DMS53 (cell line): ENCODE measurements at regions not wholly inside any gene's neighbourhood (a gene's known extent, or its start where the extent isn't known, plus 50 kb on each side); places are given as distances from the start of the nearest gene placed in this dataset.
A peak's percentile ranks its signal among the peaks of the same experiment; 100 is the strongest.

ENCODE experiments used
- DNase-seq: peaks from one replicate; lab custom pipeline; 2025; lab: John Stamatoyannopoulos, UW

GRCh38 chr10:3314445-3315085 is 142.0 kb upstream of the PITRM1 start:
- DNase-seq, result peak; percentile 75

DNA sequence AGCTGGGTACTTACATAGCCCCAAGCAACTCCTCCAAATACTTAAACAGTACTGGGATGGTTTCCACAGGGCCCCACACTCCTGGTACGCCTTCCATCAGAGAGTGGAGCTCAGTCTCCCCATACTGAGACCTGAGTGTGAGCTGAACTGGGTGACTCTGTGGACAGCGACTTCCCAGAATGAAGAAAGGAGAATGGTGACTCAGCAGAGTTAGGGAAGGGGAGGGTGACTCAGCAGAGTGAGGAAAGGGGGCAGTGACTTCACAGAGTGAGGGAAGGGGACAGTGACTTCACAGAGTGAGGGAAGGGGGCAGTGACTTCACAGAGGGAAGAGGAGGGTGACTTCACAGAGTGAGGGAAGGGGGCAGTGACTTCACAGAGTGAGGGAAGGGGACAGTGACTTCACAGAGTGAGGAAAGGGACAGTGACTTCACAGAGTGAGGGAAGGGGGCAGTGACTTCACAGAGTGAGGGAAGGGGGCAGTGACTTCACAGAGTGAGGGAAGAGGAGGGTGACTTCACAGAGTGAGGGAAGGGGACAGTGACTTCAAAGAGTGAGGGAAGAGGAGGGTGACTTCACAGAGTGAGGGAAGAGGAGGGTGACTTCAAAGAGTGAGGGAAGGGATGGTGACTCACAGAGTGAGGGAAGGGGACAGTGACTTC is 141.3 kb upstream of the PITRM1 start:
- peak; percentile 78 for DNase-seq

- no peak for DNase-seq
These were observed 139.9 kb upstream of the PITRM1 start for GRCh38 chr10:3312403-3312940.

DNA sequence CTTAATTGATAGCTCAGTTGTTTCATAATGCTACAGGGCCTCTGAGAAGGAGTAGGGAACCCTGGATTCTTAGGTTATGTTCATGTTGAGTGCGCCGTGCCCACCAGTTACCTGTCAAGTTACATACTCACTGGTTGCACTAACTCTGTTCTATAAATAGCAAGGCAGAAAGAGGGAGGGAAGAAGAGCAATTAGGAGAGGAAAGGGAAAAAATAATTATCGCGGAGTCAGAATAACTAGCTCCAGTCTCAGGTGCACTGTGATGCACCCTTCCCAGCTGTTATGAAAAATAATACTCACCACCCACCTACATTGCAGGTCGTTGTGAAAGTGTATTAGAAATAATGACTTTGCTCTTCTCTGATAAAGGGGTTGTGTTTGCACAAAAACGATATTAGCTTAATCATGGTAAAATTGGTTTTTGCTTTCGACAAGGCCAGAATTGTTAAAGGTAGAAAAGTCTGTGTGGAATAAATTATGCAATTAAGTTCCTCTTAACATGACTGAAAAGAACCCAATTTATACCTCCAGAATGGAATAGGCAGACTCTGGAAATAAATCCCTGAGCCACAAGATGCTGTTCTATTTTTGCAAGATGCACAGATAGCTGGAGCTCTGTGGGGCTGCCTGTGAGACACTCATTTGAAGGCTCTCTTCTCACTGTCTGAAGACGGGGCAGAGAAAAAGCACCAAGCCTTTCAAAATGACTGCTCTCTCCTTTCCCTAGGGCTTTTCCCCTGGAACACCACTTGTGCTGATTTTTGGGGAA is 137.6 kb upstream of the PITRM1 start:
- no peak for DNase-seq

GRCh38 chr10:3306050-3306449 is 133.5 kb upstream of the PITRM1 start:
- no peak for DNase-seq

DNA sequence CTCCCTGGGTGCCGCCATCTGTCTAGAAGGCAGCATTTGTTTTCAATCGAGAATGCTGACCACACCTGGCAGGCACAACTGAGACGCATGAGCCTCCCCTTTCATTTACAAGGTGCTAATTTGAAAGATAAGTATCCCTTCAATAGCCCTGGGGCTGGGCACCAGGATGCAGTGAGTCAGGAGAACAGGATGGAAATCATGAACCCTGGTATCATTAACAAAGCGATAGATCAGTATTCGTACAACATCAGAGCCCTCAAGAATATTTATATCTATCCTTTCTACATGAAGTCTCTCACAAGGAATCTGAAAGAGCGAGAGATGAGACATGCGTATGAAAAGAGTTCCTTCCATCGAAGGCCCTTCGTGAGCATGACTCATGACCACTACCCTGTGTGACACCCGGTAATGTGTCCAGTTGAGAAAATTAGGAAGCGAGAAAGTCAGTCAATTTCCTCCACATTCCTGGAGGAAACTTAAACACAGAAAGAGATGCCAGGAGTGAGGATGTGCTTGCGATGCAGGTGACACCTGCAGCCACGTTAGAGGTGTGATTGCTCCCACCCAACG is 123.1 kb upstream of the PITRM1 start:
- peak; percentile 35 for DNase-seq

DNA sequence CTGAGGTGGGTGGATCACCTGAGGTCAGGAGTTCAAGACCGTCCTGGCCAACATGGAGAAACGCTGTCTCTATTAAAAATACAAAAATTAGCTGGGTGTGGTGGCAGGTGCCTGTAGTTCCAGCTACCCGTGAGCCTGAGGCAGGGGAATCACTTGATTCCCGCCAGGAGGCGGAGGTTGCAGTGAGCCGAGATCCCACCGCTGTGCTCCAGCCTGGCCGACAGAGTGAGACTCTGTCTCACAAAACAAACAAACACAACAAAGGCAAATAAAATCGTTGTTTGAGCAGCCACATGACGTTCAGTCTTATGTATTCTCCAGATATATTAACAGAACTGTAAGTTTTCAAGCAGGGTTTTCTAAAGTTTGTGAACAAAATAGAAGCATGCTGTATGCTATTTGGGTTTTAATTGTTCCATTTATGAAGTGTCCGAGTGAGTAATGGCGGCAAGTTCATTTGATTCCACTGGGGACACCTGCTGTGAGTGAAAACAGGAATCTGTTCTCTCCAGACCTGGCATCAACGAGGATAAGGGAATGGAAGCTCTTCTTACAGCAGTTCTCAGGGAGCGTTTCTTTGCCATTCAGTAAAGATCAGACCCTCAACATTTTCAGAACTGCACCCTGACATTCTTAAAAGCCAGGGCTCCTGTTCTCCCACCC is 122.5 kb upstream of the PITRM1 start:
- DNase-seq, result peak; percentile 93

- peak; percentile 80 for DNase-seq
These were observed 121.2 kb upstream of the PITRM1 start for GRCh38 chr10:3293581-3294431.

GRCh38 chr10:3292636-3293035 is 120.1 kb upstream of the PITRM1 start:
- DNase-seq, result no peak

DNA sequence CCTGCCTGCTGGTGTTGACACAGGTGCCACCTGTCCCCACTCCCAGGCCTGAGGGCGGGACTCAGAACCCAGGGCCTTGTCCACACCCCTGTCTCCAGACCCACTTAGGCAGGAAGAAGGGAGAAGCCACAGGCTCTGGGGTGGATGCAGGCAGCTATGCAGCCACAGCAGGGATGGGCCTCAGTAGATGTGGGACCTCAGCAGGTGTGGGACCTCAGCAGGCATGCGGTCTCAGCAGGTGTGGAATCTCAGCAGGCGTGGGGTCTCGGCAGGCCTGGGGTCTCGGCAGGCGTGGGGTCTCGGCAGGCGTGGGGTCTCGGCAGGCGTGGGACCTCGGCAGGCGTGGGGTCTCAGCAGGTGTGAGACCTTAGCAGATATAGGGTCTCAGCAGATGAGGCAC is 118.0 kb upstream of the PITRM1 start:
- peak; percentile 31 for DNase-seq

- peak; percentile 98 for DNase-seq
These were observed 115.2 kb upstream of the PITRM1 start for GRCh38 chr10:3287572-3288445.

- DNase-seq, result no peak
These were observed 110.1 kb upstream of the PITRM1 start for GRCh38 chr10:3282674-3283017.

DNA sequence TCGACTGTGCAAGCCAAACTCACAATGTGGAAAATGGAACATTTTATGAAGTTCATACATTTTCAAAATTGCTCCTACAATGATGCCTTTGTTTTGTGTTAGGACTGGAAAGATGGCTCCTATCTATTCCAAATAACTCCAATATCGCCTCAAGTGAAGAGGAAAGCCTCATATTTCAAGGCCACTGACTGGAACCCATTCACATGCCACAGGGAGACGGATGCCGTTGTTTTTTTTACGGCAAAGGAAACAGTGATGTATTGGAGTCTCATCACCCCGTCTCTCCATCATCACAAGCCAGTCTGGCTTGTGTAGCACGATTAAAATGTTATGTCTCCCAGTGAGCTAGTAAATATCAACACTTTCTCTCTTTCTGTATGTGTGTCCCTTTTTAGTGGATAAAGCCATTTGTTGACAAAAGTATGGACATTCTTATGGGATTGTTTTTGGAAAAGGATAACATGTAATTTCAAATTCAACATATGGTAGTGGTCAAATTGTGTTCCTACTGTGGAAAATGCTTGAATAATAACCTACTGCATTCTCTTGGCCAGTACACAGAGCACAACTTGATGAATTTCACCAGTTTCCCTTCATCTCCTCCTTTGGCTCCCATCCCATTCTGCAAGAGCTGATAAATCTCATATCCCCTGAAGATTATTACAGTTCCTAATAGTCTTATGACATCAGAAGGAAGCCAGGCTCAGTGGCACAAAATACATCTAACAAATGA is 109.5 kb upstream of the PITRM1 start:
- no peak for DNase-seq

DNA sequence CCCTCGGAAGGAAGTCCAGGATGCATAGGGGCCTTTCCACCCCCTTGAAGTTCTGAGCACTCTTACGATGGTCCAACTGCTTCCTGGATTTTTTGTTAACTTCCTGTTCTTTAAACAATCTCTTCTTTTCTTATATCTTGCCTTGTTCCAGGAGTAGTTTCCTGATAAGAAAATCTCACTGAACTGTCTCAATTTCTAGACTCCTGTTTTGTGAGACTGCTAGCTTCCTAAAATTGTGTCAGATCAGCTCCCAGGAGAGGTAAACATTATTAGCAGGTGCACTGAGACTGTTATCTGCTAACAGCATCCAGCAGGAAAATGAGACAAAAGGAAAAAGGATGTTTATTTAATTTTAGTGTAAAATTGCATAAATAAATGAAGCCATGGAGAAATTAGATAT is 106.2 kb upstream of the PITRM1 start:
- no peak for DNase-seq

GRCh38 chr10:3277566-3277965 is 105.0 kb upstream of the PITRM1 start:
- no peak for DNase-seq

DNA sequence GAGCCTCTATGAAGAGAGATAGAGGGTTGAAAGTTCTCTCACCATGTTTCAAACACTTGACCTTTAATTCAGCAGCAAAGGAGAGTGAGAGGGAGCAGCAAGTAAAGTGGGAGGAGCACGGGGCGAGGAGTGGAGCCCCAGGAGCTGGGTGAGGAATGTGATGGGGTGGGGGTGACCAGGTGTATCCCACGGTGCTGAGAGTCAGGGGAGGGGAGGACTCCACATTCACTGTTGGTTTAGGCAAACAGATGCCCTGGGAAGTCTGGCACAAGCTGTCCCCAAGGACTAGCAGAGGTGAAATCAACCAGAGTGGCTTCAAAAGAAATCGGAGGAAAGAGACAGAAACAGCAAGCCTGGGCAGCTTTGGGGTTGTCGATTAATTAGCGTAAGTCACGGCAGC is 101.8 kb upstream of the PITRM1 start:
- DNase-seq, result no peak

DNA sequence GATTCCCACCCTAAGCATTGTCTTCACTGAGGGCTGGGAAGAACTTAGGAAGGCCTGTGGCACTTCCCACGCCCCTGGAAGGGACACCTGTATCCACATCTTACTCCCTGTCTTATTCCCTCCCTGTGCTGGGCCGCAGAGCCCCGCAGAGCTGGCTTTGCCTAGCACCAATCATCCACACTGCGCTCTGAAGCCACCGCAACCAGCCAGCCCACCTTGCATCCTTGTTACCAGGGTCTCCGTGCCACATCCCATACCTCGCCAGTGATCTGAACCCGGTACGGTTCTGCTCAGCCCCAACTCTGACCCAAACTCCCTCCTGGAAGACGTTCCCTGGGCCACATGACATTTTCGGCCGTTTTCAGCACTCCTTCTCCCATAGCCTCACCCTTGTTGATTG is 101.4 kb upstream of the PITRM1 start:
- DNase-seq, result no peak

- DNase-seq, result no peak
These were observed 99.7 kb upstream of the PITRM1 start for GRCh38 chr10:3272300-3272699.

DNA sequence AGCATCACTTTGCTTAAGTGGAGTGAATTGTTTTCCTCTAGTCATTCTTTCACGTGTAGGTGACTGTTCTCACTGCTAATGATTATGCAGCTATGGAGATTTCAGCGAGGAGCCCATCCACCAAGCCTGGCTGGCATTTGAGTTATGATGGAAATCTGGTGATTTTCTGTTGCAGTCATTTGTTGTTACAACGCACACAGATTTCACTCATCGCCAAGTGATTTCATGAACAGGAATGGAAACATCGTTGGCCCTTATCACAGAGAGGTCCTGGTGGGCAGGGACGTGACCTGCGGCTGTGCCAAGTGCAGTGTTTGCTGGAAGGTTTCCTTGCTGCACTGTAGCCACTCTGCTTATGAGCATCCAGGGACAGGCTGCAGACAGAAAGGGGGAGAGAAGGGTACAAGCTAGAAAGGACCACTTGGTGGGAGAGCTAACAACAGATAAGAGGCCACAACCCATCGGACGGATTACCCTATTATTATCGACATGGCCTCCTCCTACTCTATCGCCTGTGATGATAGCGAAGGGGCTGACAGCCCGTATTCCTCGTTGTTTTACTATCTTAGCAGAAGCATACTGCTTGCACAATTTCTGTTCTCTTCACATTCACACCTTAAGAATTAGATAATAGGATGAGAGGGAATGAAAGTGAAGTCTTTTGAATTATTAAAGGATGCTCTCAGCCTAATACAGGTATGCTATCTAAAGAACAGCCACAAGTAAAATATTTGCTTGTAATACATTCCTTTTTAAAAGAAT is 99.0 kb upstream of the PITRM1 start:
- DNase-seq, result no peak
